CD4-positive, alpha-beta T cell treated with Interleukin-6 for 4 hours (primary cell): ENCODE measurements at regions not wholly inside any gene's neighbourhood (a gene's known extent, or its start where the extent isn't known, plus 50 kb on each side); places are given as distances from the start of the nearest gene placed in this dataset.
"Not testable (repeated sequence)": the region's sequence is repeated elsewhere in the genome, so short reads cannot be mapped to it uniquely, and the experiment has no call there.

Experiments used
- DNase-seq: peaks from one replicate; pipeline ENCODE4 v3.0.0-alpha.2; 2020; ENCODE audit warnings: mixed read lengths

- DNase-seq: no peak
Observed at GRCh38 chr16:87008664-87009063, 308.5 kb downstream of the C16orf95 start.

GRCh38 chr16:87012954-87013938 lies 303.9 kb downstream of the C16orf95 start:
- DNase-seq: no peak

- no peak for DNase-seq
Observed at GRCh38 chr16:87014112-87014511, 303.1 kb downstream of the C16orf95 start.

- no peak for DNase-seq
Observed at GRCh38 chr16:87015021-87015420, 302.2 kb downstream of the C16orf95 start.

GRCh38 chr16:87016046-87017035 lies 300.9 kb downstream of the C16orf95 start:
- DNase-seq: no peak

GRCh38 chr16:87017371-87018012 lies 299.7 kb downstream of the C16orf95 start:
- no peak for DNase-seq

- DNase-seq: no peak
Observed at GRCh38 chr16:87025676-87026075, 291.5 kb downstream of the C16orf95 start.

GRCh38 chr16:87027056-87027616 lies 290.1 kb downstream of the C16orf95 start:
- no peak for DNase-seq

GRCh38 chr16:87028481-87029320 lies 288.5 kb downstream of the C16orf95 start:
- DNase-seq: no peak

GRCh38 chr16:87032554-87032953 lies 284.6 kb downstream of the C16orf95 start:
- no peak for DNase-seq

- DNase-seq: no peak
Observed at GRCh38 chr16:87033021-87033471, 284.1 kb downstream of the C16orf95 start.

GRCh38 chr16:87033541-87034300 lies 283.5 kb downstream of the C16orf95 start:
- DNase-seq: no peak

GRCh38 chr16:87034317-87034716 lies 282.9 kb downstream of the C16orf95 start:
- no peak for DNase-seq

GRCh38 chr16:87035053-87035452 lies 282.1 kb downstream of the C16orf95 start:
- no peak for DNase-seq

GRCh38 chr16:87037012-87037411 lies 280.2 kb downstream of the C16orf95 start:
- DNase-seq: no peak

- not testable (repeated sequence) for DNase-seq
Observed at GRCh38 chr16:87038528-87038927, 278.7 kb downstream of the C16orf95 start.

- DNase-seq: no peak
Observed at GRCh38 chr16:87040169-87041117, 276.7 kb downstream of the C16orf95 start.

GRCh38 chr16:87041286-87041685 lies 275.9 kb downstream of the C16orf95 start:
- no peak for DNase-seq

- no peak for DNase-seq
Observed at GRCh38 chr16:87042551-87043230, 274.5 kb downstream of the C16orf95 start.
